ENCODE measurements at regions not wholly inside any gene's neighbourhood (a gene's known extent, or its start where the extent isn't known, plus 50 kb on each side); places are given as distances from the start of the nearest gene placed in this dataset.
"Not testable (repeated sequence)": the region's sequence is repeated elsewhere in the genome, so short reads cannot be mapped to it uniquely, and the experiment has no call there.

GRCh38 chr9:31232485-31232884, 1152.0 kb upstream of the ACO1 start:
- DNase-seq: no peak

DNA sequence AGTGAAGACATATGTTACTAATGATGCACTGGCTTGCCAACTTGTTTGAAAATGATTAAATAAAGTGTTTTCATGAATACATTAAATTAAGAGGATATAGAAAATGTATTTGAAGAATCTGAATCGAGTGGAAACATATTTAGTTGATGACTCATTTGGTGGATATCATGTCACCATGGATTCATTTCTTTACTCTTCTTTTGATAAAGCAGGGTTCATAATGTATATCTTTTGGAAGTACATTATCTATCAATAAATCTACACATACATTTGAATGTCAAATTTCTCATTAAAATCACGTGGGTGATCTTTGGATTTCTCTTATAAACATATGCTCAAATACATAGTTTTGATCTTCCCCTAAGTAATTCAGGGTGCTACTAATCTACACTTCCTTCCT, 1148.1 kb upstream of the ACO1 start:
- DNase-seq: no peak

- DNase-seq: no peak
These were observed 1141.1 kb upstream of the ACO1 start for GRCh38 chr9:31243386-31243785.

- DNase-seq: no peak
These were observed 1136.3 kb upstream of the ACO1 start for GRCh38 chr9:31248156-31248555.

GRCh38 chr9:31251386-31251785, 1133.1 kb upstream of the ACO1 start:
- no peak for DNase-seq

DNA sequence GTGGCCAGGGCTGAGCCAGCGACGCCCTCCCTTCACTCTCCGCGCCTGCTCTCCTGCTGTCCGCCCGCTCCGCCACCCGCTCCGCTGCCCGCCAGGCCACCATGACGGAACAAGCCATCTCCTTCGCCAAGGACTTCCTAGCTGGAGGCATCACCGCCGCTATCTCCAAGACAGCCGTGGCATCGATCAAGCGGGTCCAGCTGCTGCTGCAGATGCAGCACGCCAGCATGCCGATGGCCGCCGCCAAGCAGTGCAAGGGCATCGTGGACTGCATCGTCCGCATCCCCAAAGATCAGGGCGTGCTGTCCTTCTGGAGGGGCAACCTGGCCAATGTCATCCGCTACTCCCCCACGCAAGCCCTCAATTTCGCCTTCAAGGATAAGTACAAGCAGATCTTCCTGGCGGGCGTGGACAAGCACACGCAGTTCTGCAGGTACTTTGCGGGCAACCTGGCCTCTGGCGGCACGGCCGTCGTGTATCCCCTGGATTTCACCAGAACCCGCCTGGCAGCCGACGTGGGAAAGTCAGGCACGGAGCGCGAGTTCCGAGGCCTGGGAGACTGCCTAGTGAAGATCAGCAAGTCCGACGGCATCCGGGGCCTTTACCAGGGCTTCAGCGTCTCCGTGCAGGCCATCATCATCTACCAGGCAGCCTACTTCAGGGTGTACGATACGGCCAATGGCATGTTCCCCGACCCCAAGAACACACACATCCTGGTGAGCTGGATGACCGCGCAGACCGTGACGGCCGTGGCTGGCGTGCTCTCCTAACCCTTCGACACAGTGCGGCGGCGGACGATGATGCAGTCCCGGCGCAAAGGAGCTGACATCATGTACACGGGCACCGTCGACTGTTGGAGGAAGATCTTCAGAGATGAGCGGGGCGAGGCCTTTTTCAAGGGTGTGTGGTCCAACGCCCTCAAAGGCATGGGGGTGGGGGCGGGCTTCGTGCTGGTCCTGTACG, 1130.4 kb upstream of the ACO1 start:
- no peak for DNase-seq

GRCh38 chr9:31255211-31255610, 1129.2 kb upstream of the ACO1 start:
- DNase-seq: no peak

DNA sequence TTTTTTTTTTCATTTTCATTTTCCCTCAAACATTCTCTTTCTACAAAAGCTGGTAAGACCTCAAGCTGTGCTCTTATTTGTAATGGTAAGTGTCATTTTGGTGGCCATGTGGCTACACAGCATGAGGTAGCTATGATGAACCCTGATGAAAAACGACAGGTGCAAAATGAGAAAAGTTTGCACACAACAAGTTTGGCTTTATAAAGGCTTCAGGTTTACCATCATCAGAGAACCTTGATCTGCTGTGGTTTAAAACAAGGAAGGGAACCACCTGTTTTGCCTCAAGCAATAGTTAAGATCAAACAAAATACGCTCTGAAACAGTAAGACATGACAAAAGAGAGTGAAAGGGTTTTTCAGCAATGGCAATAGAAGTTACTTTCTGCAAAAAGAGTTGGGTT, 1124.6 kb upstream of the ACO1 start:
- DNase-seq: no peak

- DNase-seq: no peak
These were observed 1111.8 kb upstream of the ACO1 start for GRCh38 chr9:31272456-31273295.

GRCh38 chr9:31275419-31275818, 1109.0 kb upstream of the ACO1 start:
- no peak for DNase-seq

GRCh38 chr9:31290731-31291130, 1093.7 kb upstream of the ACO1 start:
- DNase-seq: no peak

- no peak for DNase-seq
These were observed 1081.6 kb upstream of the ACO1 start for GRCh38 chr9:31302620-31303418.

GRCh38 chr9:31304576-31304975, 1079.9 kb upstream of the ACO1 start:
- no peak for DNase-seq

- DNase-seq: no peak
These were observed 1070.2 kb upstream of the ACO1 start for GRCh38 chr9:31314241-31314640.

- no peak for DNase-seq
These were observed 1063.9 kb upstream of the ACO1 start for GRCh38 chr9:31320494-31320893.

DNA sequence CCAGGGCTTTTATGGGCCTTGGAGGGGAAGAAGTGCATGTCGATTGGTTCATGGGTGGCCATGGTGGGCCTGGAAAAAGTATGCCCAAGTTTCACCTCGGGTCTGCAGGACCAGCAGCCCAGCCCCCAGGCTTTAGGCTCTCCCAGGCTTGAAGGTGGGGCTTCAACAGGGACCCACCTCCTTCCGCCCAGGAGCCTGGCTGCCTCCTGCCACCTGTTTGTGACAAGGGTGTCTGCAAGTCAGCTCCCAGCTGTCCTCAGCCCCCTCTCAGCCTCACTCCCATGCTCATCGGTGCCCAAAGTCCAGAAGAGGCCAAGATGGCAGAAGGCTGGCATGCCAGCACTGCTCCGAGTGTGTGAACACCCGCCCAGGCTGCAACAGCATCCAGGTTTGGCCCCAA, 1063.2 kb upstream of the ACO1 start:
- DNase-seq: no peak

DNA sequence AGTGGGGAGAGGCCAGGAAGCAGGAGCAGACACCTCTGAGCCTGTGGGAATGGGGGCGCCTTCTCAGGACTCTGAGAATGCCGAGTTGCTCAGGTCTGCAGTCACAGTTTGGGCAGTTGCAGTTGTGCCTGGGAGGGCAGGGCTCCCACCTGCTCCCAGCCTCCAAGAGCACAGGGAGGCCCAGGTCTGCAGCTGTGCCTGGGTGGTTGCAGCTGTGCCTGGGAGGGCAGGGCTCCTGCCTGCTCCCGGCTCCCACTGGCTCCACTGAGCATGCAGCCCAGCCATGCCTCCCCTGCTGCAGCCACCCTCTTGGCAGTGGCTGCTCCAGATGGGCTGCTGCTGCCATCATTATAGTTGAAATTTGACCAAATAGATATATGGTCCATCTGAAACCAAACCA, 1062.8 kb upstream of the ACO1 start:
- no peak for DNase-seq

GRCh38 chr9:31323726-31324444, 1060.6 kb upstream of the ACO1 start:
- DNase-seq: no peak

GRCh38 chr9:31325778-31326177, 1058.7 kb upstream of the ACO1 start:
- DNase-seq: no peak

DNA sequence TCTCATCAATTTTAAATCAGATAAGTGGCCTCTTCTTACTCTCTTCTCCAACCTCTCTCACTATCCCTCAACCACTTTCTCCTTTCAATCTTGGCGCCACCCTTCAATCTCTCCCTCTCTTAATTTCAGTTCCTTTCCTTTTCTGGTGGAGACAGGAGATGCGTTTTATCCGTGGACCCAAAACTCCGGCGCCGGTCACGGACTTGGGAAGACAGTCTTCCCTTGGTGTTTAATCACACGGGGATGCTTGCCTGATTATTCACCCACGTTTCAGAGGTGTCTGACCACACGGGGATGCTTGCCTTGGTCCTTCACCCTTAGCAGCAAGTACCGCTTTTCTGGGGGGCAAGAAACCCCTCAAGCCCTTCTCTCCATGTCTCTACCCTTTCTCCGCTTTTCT, 1057.6 kb upstream of the ACO1 start:
- not testable (repeated sequence) for DNase-seq

- DNase-seq: no peak
These were observed 1049.5 kb upstream of the ACO1 start for GRCh38 chr9:31334837-31335528.
